ENCODE measurements at regions not wholly inside any gene's neighbourhood (a gene's known extent, or its start where the extent isn't known, plus 50 kb on each side); places are given as distances from the start of the nearest gene placed in this dataset.

DNA sequence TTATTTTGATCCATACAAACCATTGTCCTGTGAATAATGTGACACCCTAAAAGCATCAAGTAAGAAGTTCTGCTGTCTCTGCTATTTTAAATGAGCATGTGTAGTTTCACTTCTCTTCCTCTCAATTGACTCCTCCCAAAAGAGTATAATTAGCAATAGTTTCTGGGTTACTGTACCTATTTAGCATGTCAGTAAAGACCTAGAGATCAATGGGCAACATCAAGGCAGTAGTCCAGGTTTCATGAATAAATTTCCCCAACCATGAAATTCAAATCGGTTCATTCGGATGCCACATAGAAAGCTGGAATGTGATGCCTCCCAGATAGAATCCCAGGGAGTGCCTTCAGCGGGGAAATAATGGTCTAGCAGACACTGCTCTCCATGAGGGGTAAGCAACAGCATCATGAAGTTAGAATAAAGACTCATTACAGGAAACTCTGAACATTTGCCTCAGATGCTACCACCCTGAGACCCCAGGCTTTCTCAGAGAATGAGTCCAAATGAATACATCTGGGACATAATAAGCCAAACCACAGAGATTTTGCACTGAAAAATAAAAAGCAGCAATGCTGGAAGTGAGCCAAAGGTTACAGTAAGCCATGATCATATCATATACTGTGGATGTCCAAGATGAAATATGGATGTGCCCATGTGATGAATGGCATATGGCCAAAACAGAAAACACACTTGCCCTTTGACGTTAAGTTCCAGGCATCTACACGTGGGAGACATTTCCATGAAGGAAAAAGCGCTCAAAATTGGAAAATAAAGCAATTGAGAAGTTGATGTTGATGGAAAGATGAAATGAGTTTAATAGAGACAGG lies 1107.0 kb upstream of the SEMA6A start:
- TF ChIP-seq CTCF (IDR thresholded peaks at IDR 0.05) (no peak), ESRRA (CRISPR knock-in tag; IDR thresholded peaks at IDR 0.05; ENCODE audit: borderline replicate concordance) (no peak), MAX (CRISPR knock-in tag; IDR thresholded peaks at IDR 0.05) (no peak), ZNF423 (CRISPR knock-in tag; IDR thresholded peaks at IDR 0.05) (no peak), ZNF317 (CRISPR knock-in tag; IDR thresholded peaks at IDR 0.05; ENCODE audit: borderline replicate concordance, low read depth) (no peak), USF2 (CRISPR knock-in tag; IDR thresholded peaks at IDR 0.05) (no peak), CREB1 (CRISPR knock-in tag; IDR thresholded peaks at IDR 0.05) (no peak), ZNF138 (CRISPR knock-in tag; conservative IDR thresholded peaks at IDR 0.05) (no peak), JUN (CRISPR knock-in tag; IDR thresholded peaks at IDR 0.05) (no peak), NFE2L1 (CRISPR knock-in tag; IDR thresholded peaks at IDR 0.05) (no peak)
- TF ChIP-seq, protein P1, sequence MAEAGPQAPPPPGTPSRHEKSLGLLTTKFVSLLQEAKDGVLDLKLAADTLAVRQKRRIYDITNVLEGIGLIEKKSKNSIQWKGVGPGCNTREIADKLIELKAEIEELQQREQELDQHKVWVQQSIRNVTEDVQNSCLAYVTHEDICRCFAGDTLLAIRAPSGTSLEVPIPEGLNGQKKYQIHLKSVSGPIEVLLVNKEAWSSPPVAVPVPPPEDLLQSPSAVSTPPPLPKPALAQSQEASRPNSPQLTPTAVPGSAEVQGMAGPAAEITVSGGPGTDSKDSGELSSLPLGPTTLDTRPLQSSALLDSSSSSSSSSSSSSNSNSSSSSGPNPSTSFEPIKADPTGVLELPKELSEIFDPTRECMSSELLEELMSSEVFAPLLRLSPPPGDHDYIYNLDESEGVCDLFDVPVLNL (CRISPR knock-in tag; IDR thresholded peaks at IDR 0.05; ENCODE audit: borderline replicate concordance, low read depth): no peak
- TF ChIP-seq, protein P2, sequence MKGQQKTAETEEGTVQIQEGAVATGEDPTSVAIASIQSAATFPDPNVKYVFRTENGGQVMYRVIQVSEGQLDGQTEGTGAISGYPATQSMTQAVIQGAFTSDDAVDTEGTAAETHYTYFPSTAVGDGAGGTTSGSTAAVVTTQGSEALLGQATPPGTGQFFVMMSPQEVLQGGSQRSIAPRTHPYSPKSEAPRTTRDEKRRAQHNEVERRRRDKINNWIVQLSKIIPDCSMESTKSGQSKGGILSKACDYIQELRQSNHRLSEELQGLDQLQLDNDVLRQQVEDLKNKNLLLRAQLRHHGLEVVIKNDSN (CRISPR knock-in tag; IDR thresholded peaks at IDR 0.05): no peak
